ENCODE measurements at regions not wholly inside any gene's neighbourhood (a gene's known extent, or its start where the extent isn't known, plus 50 kb on each side); places are given as distances from the start of the nearest gene placed in this dataset.

DNA sequence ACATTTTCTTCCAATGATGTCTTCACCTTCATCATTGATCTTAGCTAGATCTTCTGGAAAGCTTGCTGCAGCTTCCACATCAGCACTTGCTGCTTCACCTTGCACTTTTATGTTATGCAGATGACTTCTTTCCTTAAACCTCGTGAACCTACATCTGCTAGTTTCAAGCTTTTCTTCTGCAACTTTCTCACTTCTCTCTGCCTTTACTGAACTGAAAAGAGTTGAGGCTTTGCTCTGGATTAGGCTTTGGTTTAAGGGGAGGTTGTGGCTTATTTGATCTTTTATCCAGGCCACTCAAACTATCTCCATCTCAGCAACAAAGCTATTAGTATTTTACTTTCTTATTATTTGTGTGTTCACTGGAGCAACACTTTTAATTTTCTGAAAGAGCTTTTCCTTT, 125.5 kb upstream of the POM121L12 start:
- H3K36me3 ChIP-seq (ENCODE audit: control insufficient read depth in 2 of 2, insufficient read depth in 1 of 2, low read length in 2 of 2) = no peaks in the 10 kb centered on the region
- no peak overlapping the region for H3K4me3 ChIP-seq (ENCODE audit: low read depth, low read length)
- TF ChIP-seq MEIS1 (CRISPR knock-in tag; IDR thresholded peaks at IDR 0.05; ENCODE audit: borderline replicate concordance) (no peak), ZNF324 (tag by site-specific recombination; IDR thresholded peaks at IDR 0.05) (no peak), ZNF677 (tag by site-specific recombination; IDR thresholded peaks at IDR 0.05) (no peak), ZNF660 (tag by site-specific recombination; IDR thresholded peaks at IDR 0.05) (no peak), ZNF426 (tag by site-specific recombination; IDR thresholded peaks at IDR 0.05) (no peak), ZNF747 (tag by site-specific recombination; IDR thresholded peaks at IDR 0.05) (no peak), ZNF140 (tag by site-specific recombination; IDR thresholded peaks at IDR 0.05) (no peak), SCRT1 (tag by site-specific recombination; IDR thresholded peaks at IDR 0.05; ENCODE audit: borderline replicate concordance) (no peak), ZNF148 (tag by site-specific recombination; IDR thresholded peaks at IDR 0.05; ENCODE audit: borderline replicate concordance) (no peak), ZNF311 (tag by site-specific recombination; IDR thresholded peaks at IDR 0.05; ENCODE audit: borderline replicate concordance) (no peak)
- no peaks in the 10 kb centered on the region for H3K4me1 ChIP-seq (ENCODE audit: control insufficient read depth, insufficient read depth, low read length)
- no peaks in the 10 kb centered on the region for H3K9me3 ChIP-seq (ENCODE audit: control insufficient read depth, insufficient read depth, low read depth, low read length)
- CTCF ChIA-PET = no interaction called here
- no peak overlapping the region for H3K27ac ChIP-seq (ENCODE audit: extremely low read depth, low read depth, low read length)
- POLR2A ChIA-PET = no interaction called here

GRCh38 chr7:52909131-52909530, 126.3 kb upstream of the POM121L12 start:
- TF ChIP-seq, protein P1, sequence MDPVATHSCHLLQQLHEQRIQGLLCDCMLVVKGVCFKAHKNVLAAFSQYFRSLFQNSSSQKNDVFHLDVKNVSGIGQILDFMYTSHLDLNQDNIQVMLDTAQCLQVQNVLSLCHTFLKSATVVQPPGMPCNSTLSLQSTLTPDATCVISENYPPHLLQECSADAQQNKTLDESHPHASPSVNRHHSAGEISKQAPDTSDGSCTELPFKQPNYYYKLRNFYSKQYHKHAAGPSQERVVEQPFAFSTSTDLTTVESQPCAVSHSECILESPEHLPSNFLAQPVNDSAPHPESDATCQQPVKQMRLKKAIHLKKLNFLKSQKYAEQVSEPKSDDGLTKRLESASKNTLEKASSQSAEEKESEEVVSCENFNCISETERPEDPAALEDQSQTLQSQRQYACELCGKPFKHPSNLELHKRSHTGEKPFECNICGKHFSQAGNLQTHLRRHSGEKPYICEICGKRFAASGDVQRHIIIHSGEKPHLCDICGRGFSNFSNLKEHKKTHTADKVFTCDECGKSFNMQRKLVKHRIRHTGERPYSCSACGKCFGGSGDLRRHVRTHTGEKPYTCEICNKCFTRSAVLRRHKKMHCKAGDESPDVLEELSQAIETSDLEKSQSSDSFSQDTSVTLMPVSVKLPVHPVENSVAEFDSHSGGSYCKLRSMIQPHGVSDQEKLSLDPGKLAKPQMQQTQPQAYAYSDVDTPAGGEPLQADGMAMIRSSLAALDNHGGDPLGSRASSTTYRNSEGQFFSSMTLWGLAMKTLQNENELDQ (tag by site-specific recombination; IDR thresholded peaks at IDR 0.05; ENCODE audit: low read depth) = no peak
- TF ChIP-seq ZNF585B (tag by site-specific recombination; IDR thresholded peaks at IDR 0.05) = no peak
- TF ChIP-seq ZBTB17 (tag by site-specific recombination; IDR thresholded peaks at IDR 0.05) = no peak
- TF ChIP-seq GLIS1 (tag by site-specific recombination; IDR thresholded peaks at IDR 0.05) = no peak
- TF ChIP-seq ZNF571 (tag by site-specific recombination; IDR thresholded peaks at IDR 0.05) = no peak
- no peak for TF ChIP-seq ZNF544 (tag by site-specific recombination; IDR thresholded peaks at IDR 0.05)
- TF ChIP-seq PRDM2 (tag by site-specific recombination; IDR thresholded peaks at IDR 0.05; ENCODE audit: borderline replicate concordance) = no peak
- TF ChIP-seq ZNF19 (tag by site-specific recombination; IDR thresholded peaks at IDR 0.05; ENCODE audit: low read depth) = no peak
- TF ChIP-seq SP3 (tag by site-specific recombination; IDR thresholded peaks at IDR 0.05) = no peak
- TF ChIP-seq ZNF658 (tag by site-specific recombination; IDR thresholded peaks at IDR 0.05) = no peak
- TF ChIP-seq ZBTB44 (tag by site-specific recombination; IDR thresholded peaks at IDR 0.05) = no peak
- TF ChIP-seq ZNF2 (tag by site-specific recombination; IDR thresholded peaks at IDR 0.05) = no peak
- TF ChIP-seq HOXA7 (CRISPR knock-in tag; IDR thresholded peaks at IDR 0.05; ENCODE audit: borderline replicate concordance) = no peak
- CTCF ChIA-PET = no interaction called here

More at GRCh38 chr7:52909131-52909530, 126.3 kb upstream of the POM121L12 start:
- POLR2A ChIA-PET = no interaction called here
- Histone ChIP-seq H3K4me3 (ENCODE audit: low read depth, low read length) (no peak overlapping the region), H3K36me3 (ENCODE audit: control insufficient read depth in 2 of 2, insufficient read depth in 1 of 2, low read length in 2 of 2) (no peaks in the 10 kb centered on the region), H3K27ac (ENCODE audit: extremely low read depth, low read depth, low read length) (no peak overlapping the region), H3K4me1 (ENCODE audit: control insufficient read depth, insufficient read depth, low read length) (no peaks in the 10 kb centered on the region), H3K9me3 (ENCODE audit: control insufficient read depth, insufficient read depth, low read depth, low read length) (no peaks in the 10 kb centered on the region)

Data from HEK293 (cell line).